ENCODE measurements at regions not wholly inside any gene's neighbourhood (a gene's known extent, or its start where the extent isn't known, plus 50 kb on each side); places are given as distances from the start of the nearest gene placed in this dataset.

DNA sequence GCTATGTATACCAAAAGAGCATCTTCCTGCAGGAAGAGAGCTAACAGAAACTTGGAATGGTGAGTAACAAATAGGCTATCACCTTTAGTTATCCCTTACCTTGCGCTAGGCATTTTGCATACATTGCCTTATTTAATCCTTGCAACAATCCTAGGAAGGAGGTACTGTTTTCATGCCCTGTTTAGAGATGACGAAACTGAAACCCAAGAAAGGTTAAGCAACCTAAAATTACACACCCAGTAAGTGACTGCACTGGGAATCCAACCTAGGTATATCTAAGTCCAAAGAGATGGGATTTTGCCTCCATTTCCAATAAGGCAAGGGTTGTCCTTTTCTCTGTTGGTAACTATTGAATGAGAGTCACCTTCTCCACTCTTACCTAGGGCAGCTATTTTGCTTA, 144.5 kb downstream of the TM2D1 start:
- TF ChIP-seq, protein P1, sequence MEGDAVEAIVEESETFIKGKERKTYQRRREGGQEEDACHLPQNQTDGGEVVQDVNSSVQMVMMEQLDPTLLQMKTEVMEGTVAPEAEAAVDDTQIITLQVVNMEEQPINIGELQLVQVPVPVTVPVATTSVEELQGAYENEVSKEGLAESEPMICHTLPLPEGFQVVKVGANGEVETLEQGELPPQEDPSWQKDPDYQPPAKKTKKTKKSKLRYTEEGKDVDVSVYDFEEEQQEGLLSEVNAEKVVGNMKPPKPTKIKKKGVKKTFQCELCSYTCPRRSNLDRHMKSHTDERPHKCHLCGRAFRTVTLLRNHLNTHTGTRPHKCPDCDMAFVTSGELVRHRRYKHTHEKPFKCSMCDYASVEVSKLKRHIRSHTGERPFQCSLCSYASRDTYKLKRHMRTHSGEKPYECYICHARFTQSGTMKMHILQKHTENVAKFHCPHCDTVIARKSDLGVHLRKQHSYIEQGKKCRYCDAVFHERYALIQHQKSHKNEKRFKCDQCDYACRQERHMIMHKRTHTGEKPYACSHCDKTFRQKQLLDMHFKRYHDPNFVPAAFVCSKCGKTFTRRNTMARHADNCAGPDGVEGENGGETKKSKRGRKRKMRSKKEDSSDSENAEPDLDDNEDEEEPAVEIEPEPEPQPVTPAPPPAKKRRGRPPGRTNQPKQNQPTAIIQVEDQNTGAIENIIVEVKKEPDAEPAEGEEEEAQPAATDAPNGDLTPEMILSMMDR (IDR thresholded peaks at IDR 0.05; ENCODE audit: low read length) = no peak
- TF ChIP-seq EZH2 (IDR thresholded peaks at IDR 0.05; ENCODE audit: borderline replicate concordance, low read length) = no peak

Data from OCI-LY1 (cell line).